Neural cell (in vitro differentiated cells): ENCODE measurements at regions not wholly inside any gene's neighbourhood (a gene's known extent, or its start where the extent isn't known, plus 50 kb on each side); places are given as distances from the start of the nearest gene placed in this dataset.

Experiments used
- CTCF ChIP-seq: fragments of 450-650 bp; IDR thresholded peaks from 2 replicates; pipeline ENCODE4 v1.5.1; 2014; ENCODE audit warnings: antibody characterized with exemption, mild to moderate bottlenecking, moderate library complexity; ENCODE audit not compliant: poor library complexity, severe bottlenecking
- EP300 ChIP-seq: fragments of 450-650 bp; conservative IDR thresholded peaks from 2 replicates; pipeline ENCODE4 v1.6.1; 2014; ENCODE audit warnings: antibody characterized with exemption, mild to moderate bottlenecking, moderate library complexity; ENCODE audit not compliant: poor library complexity, severe bottlenecking
- EZH2 ChIP-seq: fragments of 200-600, 300-800 bp; shearing (Covaris generic), sonication (generic); IDR thresholded peaks from 2 replicates; pipeline ENCODE4 v1.6.1; 2014; ENCODE audit warnings: antibody characterized with exemption, low read length, borderline replicate concordance, mild to moderate bottlenecking; ENCODE audit not compliant: insufficient read depth, poor library complexity, severe bottlenecking
- MXI1 ChIP-seq: fragments of 450-650 bp; conservative IDR thresholded peaks from 2 replicates; pipeline ENCODE4 v1.6.1; 2014; ENCODE audit warnings: antibody characterized with exemption, mild to moderate bottlenecking; ENCODE audit not compliant: poor library complexity, severe bottlenecking
- POLR2AphosphoS5 ChIP-seq: IDR thresholded peaks from 2 replicates; pipeline ENCODE4 v1.6.1; 2012
- RAD21 ChIP-seq: fragments of 450-650 bp; conservative IDR thresholded peaks from 2 replicates; pipeline ENCODE4 v1.6.1; 2014; ENCODE audit warnings: antibody characterized with exemption, mild to moderate bottlenecking, moderate library complexity
- REST ChIP-seq: IDR thresholded peaks from 2 replicates; pipeline ENCODE4 v1.6.1; 2012; ENCODE audit warnings: borderline replicate concordance
- SMC3 ChIP-seq: fragments of 450-650 bp; conservative IDR thresholded peaks from 2 replicates; pipeline ENCODE4 v1.6.1; 2014; ENCODE audit warnings: antibody characterized with exemption, mild to moderate bottlenecking, moderate library complexity; ENCODE audit not compliant: poor library complexity
- TAF1 ChIP-seq: IDR thresholded peaks from 2 replicates; pipeline ENCODE4 v1.6.1; 2012; ENCODE audit warnings: low read depth

GRCh38 chr16:26787924-26788323, 278.8 kb upstream of the C16orf82 start:
- TF ChIP-seq CTCF (no peak), POLR2AphosphoS5 (no peak), TAF1 (no peak), EZH2 (no peak), EP300 (no peak), REST (no peak), MXI1 (no peak), SMC3 (no peak), RAD21 (no peak)
